ENCODE measurements at regions not wholly inside any gene's neighbourhood (a gene's known extent, or its start where the extent isn't known, plus 50 kb on each side); places are given as distances from the start of the nearest gene placed in this dataset.

GRCh38 chr4:120977435-120977997 is 55.0 kb upstream of the PRDM5 start:
- DNase-seq (ENCODE audit: low read depth) = peak; percentile 62
- H3K4me3 ChIP-seq (ENCODE audit: low read depth, low read length) = no peak overlapping the region
- peak; percentile 54 for TF ChIP-seq CTCF (IDR thresholded peaks at IDR 0.05; ENCODE audit: insufficient read depth, low read depth, low read length, missing control alignments)

GRCh38 chr4:120973207-120973606 is 50.7 kb upstream of the PRDM5 start:
- no peak for TF ChIP-seq CTCF (IDR thresholded peaks at IDR 0.05; ENCODE audit: insufficient read depth, low read depth, low read length, missing control alignments)

More at GRCh38 chr4:120973207-120973606, 50.7 kb upstream of the PRDM5 start:
- no peak overlapping the region for H3K4me3 ChIP-seq (ENCODE audit: low read depth, low read length)
- DNase-seq (ENCODE audit: low read depth) = no peak
